Loucy (cell line): ENCODE measurements at regions not wholly inside any gene's neighbourhood (a gene's known extent, or its start where the extent isn't known, plus 50 kb on each side); places are given as distances from the start of the nearest gene placed in this dataset.

Source experiments
- H2AFZ ChIP-seq: fragments of 200-600 bp; sonication (generic); 2 replicates; pipeline ENCODE4 v1.6.0; 2016; ENCODE audit warnings: antibody characterized with exemption, mild to moderate bottlenecking, low read length, moderate library complexity
- H3F3A ChIP-seq: fragments of 200-600 bp; 2 replicates; pipeline ENCODE4 v1.6.0; 2016; ENCODE audit warnings: antibody characterized with exemption, low read depth, mild to moderate bottlenecking
- H3K27me3 ChIP-seq: fragments of 200-600 bp; sonication (generic); 2 replicates; pipeline ENCODE4 v1.6.1; 2014; ENCODE audit warnings: low read length, mild to moderate bottlenecking; ENCODE audit not compliant: insufficient read depth, poor library complexity, severe bottlenecking
- H3K36me3 ChIP-seq: fragments of 200-600 bp; sonication (generic); 2 replicates; pipeline ENCODE4 v1.6.1; 2016; ENCODE audit warnings: low read length; ENCODE audit not compliant: insufficient read depth
- H3K4me1 ChIP-seq: fragments of 200-600 bp; sonication (generic); 2 replicates; pipeline ENCODE4 v1.5.1; 2014; ENCODE audit warnings: low read length, mild to moderate bottlenecking; ENCODE audit not compliant: insufficient read depth, poor library complexity, severe bottlenecking
- H3K4me2 ChIP-seq: fragments of 200-600 bp; sonication (generic); 2 replicates; pipeline ENCODE4 v1.6.0; 2014; ENCODE audit warnings: antibody characterized with exemption, low read length, low read depth, mild to moderate bottlenecking; ENCODE audit not compliant: poor library complexity, severe bottlenecking
- H3K4me3 ChIP-seq: fragments of 200-600 bp; sonication (generic); 2 replicates; pipeline ENCODE4 v1.5.1; 2014; ENCODE audit warnings: low read length, mild to moderate bottlenecking, mixed read lengths; ENCODE audit not compliant: poor library complexity, severe bottlenecking
- H3K79me2 ChIP-seq: fragments of 200-600 bp; sonication (generic); 2 replicates; pipeline ENCODE4 v1.6.1; 2014; ENCODE audit warnings: low read length; ENCODE audit not compliant: insufficient read depth
- H3K9ac ChIP-seq: fragments of 200-600 bp; sonication (generic); 2 replicates; pipeline ENCODE4 v1.6.0; 2014; ENCODE audit warnings: mild to moderate bottlenecking, low read depth, low read length, moderate library complexity; ENCODE audit not compliant: poor library complexity, severe bottlenecking
- H3K9me2 ChIP-seq: fragments of 200-600 bp; sonication (generic); replicated peaks from 2 replicates; pipeline ENCODE4 v1.6.1; 2016; ENCODE audit warnings: low read depth, low read length, mixed read lengths
- H3K9me3 ChIP-seq: fragments of 200-600 bp; sonication (generic); 2 replicates; pipeline ENCODE4 v1.6.1; 2014; ENCODE audit warnings: mild to moderate bottlenecking, antibody characterized with exemption, low read length, low read depth; ENCODE audit not compliant: insufficient read depth
- H4K20me1 ChIP-seq: fragments of 200-600 bp; sonication (generic); 2 replicates; pipeline ENCODE4 v1.6.0; 2014; ENCODE audit warnings: antibody characterized with exemption, low read length, mild to moderate bottlenecking; ENCODE audit not compliant: insufficient read depth, poor library complexity, severe bottlenecking
- EZH2phosphoT487 ChIP-seq: fragments of 200-600 bp; IDR thresholded peaks from 2 replicates; pipeline ENCODE4 v1.6.1; 2018; ENCODE audit warnings: antibody characterized with exemption, mild to moderate bottlenecking, moderate library complexity, borderline replicate concordance
- TF ChIP-seq, protein P1 (sequence below): fragments of 200-600 bp; sonication (generic); conservative IDR thresholded peaks from 2 replicates; pipeline ENCODE4 v1.5.1; 2014; ENCODE audit warnings: mild to moderate bottlenecking, antibody characterized with exemption, low read length

DNA sequence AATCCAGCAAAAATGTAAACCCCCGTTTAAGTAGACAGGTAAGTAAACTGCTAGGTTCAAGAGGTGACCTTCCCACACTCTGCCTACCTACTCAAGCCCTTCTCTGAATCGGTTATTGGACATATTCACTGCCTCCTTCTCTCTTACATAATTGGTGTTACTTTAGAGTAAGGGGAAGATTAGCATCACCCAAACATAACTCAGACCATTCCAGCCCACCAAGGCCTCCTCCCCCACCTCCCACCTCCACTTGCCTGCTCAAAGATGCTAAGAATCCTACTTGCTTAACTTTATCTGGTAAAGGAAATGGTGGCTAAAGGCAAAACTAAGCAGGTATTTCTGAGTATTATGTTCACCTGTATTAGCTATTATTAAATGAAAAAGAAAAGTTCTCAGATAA lies 55.0 kb upstream of the DTNA start:
- H3K4me2 ChIP-seq, result no peak overlapping the region
- no peak overlapping the region for H2AFZ ChIP-seq
- H3K4me3 ChIP-seq, result no peak overlapping the region
- H3F3A ChIP-seq, result no peaks in the 10 kb centered on the region
- no peaks in the 10 kb centered on the region for H3K79me2 ChIP-seq
- H3K9ac ChIP-seq, result no peak overlapping the region
- no peaks in the 10 kb centered on the region for H3K4me1 ChIP-seq
- no peaks in the 10 kb centered on the region for H4K20me1 ChIP-seq
- no peaks in the 10 kb centered on the region for H3K36me3 ChIP-seq
- H3K27me3 ChIP-seq, result no peaks in the 10 kb centered on the region
- H3K9me3 ChIP-seq, result no peaks in the 10 kb centered on the region
- no peak for TF ChIP-seq EZH2phosphoT487
- TF ChIP-seq, protein P1, sequence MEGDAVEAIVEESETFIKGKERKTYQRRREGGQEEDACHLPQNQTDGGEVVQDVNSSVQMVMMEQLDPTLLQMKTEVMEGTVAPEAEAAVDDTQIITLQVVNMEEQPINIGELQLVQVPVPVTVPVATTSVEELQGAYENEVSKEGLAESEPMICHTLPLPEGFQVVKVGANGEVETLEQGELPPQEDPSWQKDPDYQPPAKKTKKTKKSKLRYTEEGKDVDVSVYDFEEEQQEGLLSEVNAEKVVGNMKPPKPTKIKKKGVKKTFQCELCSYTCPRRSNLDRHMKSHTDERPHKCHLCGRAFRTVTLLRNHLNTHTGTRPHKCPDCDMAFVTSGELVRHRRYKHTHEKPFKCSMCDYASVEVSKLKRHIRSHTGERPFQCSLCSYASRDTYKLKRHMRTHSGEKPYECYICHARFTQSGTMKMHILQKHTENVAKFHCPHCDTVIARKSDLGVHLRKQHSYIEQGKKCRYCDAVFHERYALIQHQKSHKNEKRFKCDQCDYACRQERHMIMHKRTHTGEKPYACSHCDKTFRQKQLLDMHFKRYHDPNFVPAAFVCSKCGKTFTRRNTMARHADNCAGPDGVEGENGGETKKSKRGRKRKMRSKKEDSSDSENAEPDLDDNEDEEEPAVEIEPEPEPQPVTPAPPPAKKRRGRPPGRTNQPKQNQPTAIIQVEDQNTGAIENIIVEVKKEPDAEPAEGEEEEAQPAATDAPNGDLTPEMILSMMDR, result no peak
- no peaks in the 10 kb centered on the region for H3K9me2 ChIP-seq

DNA sequence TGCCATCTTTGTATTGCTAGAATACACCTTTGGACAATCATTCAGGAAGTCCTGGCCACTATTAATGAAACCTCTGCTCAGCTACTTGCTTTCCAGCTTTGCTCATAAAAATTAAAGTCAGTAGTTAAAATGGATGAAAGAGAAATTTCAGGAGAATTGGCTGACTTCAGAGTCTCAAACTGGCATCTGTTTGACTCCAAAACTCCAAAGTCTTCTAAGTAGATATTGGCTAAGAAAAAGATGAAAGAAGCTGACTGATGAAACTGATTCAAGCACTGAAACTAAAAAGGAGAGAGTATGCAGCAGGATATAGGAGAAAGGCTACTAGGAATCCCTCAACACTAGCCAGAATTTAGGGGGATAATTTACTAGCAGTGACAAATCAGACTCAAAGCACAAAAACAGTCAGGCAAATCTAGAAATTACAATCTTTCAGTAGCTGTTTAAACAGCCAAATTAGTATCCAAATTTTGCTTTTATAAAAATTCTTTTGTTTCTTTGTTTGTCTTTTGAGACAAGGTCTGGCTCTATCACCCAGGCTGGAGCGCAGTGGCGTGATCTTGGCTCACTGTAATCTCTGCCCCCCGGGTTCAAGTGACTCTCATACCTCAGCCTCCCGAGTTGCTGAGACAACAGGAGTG lies 52.1 kb upstream of the DTNA start:
- Histone ChIP-seq H3K27me3 (no peaks in the 10 kb centered on the region), H3F3A (no peaks in the 10 kb centered on the region), H3K9me3 (no peaks in the 10 kb centered on the region), H3K36me3 (no peaks in the 10 kb centered on the region), H3K4me3 (no peak overlapping the region), H3K4me2 (no peak overlapping the region), H3K9me2 (no peaks in the 10 kb centered on the region), H2AFZ (no peak overlapping the region), H3K79me2 (no peaks in the 10 kb centered on the region), H4K20me1 (no peaks in the 10 kb centered on the region), H3K9ac (no peak overlapping the region), H3K4me1 (no peaks in the 10 kb centered on the region)
- TF ChIP-seq, protein P1, result no peak
- no peak for TF ChIP-seq EZH2phosphoT487

DNA sequence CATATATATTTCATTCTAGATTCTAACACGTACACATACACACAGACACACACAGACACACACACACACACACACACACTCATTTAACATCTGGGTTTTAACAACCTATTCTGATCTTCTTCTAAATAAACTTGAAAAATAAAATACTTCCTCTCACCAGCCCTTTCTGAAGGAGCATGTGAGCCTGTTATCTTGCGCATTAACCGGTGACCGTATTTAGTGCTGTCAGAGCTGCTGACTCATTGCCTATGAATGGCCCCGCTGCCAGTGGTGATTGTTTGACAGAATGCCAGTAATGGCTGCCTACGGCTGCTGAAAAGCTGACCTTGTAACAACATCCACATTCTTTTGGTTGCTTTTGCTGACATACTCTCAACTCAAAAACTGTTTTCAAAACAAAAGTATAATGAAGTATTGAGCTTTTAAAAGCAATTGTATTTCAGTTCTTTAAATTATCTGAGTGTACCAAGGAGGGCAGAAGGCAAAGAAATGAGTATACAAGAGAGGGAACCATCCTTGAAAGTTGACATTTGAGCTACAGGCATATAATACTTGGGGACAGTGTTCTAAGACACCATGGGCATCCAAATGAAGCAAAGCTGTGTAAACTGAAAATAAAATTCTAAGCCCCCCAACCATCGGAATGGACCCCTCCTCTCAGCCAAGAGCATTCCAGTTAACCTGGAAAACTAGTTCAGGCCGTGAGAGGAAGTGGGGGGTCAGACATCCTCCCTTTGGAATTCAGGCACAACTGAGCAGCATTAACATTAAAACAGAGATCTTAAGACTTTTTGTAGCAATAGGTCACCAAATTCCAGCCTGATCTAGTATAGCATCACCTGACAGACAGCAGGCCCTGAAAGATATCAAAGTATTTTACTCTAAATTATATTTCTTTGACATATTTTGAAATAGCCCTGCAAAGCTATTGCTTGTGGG lies 50.2 kb upstream of the DTNA start:
- peak overlapping the region; percentile 52; the same call in 1 of the 2 replicates for H2AFZ ChIP-seq
- no peaks in the 10 kb centered on the region for H3K36me3 ChIP-seq

More for the DNA sequence above, 50.2 kb upstream of the DTNA start:
- H3K27me3 ChIP-seq, result no peaks in the 10 kb centered on the region
- H3K9me2 ChIP-seq, result no peaks in the 10 kb centered on the region
- H3K4me3 ChIP-seq, result no peak overlapping the region
- no peak overlapping the region for H3K4me2 ChIP-seq
- no peaks in the 10 kb centered on the region for H4K20me1 ChIP-seq
- no peak for TF ChIP-seq EZH2phosphoT487
- TF ChIP-seq, protein P1, result no peak
- no peaks in the 10 kb centered on the region for H3K9me3 ChIP-seq
- no peaks in the 10 kb centered on the region for H3F3A ChIP-seq
- H3K4me1 ChIP-seq, result no peaks in the 10 kb centered on the region
- H3K9ac ChIP-seq, result no peak overlapping the region
- no peaks in the 10 kb centered on the region for H3K79me2 ChIP-seq
